KBM-7 (cell line): ENCODE measurements at regions not wholly inside any gene's neighbourhood (a gene's known extent, or its start where the extent isn't known, plus 50 kb on each side); places are given as distances from the start of the nearest gene placed in this dataset.

Experiments used
- DNase-seq: peaks from one replicate; pipeline ENCODE4 v3.0.0-alpha.2; 2015
- in situ Hi-C: fragments of 300-500 bp; cut with MboI; formaldehyde crosslinking; loops from 2 replicates; pipeline ENCODE4 v1.14.3; 2020; ENCODE audit warnings: low sequenced_read_pairs, low pct_unique_long_range_greater_than_20kb, mixed read lengths

DNA sequence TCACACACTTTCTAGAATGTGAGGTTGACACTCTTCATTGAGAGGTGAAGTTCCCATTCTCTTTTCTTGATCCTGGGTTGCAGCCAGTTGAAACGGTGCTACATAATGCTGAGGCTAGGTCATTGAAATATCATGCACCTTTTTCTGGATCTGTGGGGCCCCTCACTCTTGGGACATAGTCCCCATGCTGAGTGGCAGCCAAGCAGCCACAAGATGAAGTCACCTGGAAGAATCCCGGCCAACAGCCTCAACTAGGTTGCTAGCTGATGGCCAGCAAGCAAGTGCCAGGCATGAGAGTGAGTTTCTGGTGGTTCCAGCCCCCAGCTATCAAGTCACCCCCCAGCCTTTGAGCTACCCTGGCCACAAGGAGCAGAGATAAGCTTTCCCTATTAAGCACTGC, 148.5 kb upstream of the TSHZ3 start:
- in situ Hi-C loops: no loop called here
- no peak for DNase-seq

DNA sequence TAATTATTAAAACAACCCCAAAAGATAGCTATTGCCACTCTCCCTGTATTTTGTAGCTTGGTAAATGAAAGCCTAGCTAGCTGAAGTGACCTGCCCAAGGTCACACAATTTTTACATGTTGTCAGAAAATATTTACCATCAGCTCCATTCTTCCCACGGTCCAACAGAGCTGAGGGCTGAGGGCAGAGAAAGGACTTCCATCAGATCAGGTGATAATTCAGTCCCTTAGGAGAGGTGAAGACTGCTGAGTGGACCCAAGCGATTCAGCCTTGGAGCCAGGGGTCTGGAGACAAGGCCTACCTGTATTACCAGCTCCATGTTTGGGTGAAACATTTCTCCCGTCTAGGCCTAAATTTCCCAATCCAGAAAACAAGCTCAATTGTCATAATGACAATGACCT, 149.5 kb upstream of the TSHZ3 start:
- in situ Hi-C loops: no loop called here
- DNase-seq: no peak

DNA sequence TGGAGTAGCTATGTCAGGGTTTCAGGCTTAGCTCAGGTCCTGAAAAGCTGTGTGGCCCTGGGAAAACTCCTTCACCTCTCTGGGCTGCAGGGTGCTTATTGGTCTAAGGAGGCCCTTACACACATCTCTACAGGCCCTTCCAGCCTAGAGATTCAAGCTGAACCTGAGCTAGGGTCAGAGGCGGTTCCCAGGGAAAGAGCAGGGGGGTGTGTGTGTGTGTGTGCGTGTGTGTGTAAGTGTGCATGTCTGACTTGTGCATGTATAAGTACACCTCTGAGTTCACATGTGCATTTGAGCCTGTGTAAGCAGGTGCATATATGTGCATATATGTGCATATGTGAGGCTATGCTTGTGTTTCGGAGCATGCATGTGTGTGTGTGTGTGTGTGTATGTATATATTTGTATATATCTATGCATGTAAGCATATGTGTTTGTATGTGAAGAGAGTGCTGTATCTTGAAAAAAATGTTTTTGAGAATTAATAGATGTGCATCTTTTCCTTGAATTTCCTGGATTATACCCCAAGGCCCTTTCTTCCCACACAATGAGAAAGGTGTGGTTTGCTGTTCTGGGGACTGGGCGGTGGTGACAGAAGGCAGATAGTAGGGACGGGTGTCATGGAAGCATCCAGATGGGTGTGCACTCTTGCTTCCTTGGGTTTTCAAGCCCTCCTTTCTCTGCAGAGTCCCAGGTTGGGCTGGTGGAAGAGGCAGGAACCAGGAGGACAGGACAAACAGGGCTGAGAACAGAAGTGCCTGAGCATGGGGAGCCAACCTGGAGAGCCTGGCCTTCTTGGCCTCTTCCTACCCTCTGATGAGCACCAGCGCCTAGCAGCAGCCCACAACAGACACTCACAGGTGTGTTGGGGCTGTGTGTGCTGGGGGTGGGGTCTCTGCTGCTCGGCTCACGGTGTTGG, 150.3 kb upstream of the TSHZ3 start:
- in situ Hi-C loops: no loop called here
- DNase-seq: no peak

DNA sequence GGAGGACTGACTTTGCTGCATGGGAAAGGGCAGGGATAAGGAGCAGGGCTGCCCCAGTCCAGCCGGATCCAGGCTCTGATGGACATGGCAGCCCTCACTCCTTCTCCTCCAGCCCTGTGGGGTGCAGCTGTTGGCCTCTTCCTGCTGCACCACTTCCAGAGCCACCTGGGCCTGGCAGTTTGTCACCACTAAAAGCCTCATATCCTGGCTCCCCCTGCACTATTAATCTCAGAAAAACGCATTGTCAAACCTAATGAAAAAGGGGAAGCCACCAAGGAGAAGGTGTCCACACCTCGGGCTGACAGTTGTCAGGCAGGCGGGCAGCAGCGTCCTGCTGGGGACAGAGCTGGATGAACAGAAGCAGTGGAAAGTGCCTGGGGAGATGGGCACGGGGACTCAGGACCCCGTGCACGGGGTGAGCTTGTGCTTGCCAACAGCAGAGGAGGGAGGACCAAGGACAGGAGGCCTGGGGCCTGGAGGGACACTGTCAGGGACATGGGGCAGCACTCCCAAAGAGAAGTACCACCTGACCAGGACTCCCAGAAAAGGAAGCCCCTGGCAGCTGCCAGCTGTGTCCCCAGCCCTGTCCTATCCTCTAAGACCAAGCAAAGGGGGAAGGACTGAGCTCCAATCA, 151.1 kb upstream of the TSHZ3 start:
- no peak for DNase-seq
- in situ Hi-C loops: no loop called here

DNA sequence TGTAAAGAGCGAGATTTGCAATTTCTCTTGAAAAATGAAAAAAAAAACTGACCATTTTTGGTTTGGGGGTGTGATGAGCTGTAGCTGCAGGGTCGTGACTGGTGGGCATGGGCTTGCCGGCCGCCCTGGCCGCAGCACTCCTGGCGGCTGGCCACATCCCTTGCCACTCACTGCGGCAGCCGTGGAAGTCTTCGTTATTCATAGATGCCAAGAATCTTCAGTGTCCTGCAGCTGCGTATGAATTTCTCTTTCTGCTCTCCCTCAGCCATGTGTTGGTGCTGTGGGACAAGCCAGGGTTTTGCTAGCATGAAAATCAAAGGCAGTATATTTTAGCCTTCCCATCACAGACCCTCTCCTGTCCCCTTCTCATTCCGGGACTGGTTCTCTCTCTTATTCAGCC, 151.7 kb upstream of the TSHZ3 start:
- in situ Hi-C loops: no loop called here
- no peak for DNase-seq

DNA sequence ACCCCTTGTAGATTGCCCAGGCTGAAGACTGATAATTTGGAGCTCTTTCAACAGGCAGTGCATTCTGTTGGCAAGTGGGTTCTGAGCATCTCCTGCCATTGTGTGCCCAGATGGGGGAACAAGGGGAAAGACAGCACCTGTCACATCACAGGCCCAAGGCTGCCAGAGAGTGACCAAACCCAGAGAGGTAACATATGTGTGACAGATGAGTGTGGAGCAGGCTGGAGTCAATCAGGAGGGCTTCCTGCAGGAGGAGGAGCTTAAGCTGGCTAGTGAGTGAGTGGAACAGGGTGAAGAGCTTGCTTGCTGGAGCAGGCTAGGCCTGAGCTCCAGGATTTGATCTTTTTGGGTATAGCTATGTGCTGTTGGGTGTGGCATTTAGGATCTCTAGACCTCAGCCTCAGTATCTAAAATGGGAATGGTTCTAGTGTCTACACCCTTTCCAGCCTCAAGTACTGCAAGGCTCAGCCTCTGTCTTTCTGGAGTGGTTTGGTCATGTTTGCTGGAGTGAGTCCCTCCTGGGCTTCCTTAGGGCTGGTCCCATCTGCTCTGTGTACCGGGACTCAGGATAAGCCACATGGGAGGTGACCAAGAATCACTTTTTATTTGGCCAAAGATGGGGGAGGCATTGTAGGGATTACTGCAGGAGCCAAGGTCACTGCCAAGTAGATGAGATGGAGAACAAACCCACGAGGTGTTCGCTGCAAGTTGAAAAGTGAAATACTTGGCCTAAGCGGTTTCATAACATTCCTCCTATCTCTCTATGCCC, 152.4 kb upstream of the TSHZ3 start:
- in situ Hi-C loops: no loop called here
- DNase-seq: no peak

DNA sequence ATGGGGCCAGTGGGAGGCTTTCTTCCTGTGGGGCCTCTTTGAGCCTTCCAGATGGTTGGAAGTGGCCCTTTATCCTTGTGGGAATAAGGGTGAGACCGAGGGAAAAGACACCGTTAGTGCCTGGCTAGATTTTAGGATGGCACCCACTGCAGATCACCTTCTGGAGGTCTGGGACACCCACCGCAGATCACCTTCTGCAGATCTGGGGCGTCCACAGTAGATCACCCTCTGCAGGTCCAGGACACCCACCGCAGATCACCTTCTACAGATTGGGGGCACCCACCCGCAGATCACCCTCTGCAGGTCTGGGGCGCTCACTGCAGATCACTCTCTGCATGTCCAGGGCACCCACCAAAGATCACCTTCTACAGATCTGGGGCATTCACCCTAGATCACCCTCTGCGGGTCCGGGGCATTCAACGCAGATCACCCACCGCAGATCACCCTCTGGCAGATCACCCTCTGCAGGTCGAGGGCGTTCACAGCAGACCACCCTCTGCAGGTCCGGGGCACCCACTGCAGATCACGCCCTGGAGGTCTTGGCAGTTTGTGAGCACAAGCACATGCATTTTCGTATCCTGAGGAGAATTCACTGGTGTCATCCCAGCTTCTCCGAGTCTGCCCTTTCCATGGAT, 153.4 kb upstream of the TSHZ3 start:
- in situ Hi-C loops: no loop called here
- no peak for DNase-seq

DNA sequence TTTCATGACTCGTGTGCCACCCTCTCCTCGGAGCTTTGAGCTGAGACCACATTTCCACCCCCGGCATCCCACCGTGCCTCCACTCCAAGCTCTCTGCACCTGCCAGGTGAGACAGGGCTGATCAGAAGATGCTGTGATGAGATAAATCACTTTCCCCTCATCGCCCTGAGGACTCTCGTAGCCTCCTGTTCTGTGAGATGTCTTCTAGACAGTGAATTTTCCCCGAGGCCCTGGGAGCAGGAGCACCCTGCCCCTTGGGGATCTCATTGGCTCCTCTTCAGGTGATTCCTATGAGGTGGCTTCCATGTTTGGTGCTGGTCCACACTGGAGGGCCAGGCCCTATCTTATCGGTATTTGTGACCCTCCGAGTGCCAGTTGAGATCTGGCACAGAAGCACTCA, 154.0 kb upstream of the TSHZ3 start:
- no peak for DNase-seq
- in situ Hi-C loops: no loop called here

DNA sequence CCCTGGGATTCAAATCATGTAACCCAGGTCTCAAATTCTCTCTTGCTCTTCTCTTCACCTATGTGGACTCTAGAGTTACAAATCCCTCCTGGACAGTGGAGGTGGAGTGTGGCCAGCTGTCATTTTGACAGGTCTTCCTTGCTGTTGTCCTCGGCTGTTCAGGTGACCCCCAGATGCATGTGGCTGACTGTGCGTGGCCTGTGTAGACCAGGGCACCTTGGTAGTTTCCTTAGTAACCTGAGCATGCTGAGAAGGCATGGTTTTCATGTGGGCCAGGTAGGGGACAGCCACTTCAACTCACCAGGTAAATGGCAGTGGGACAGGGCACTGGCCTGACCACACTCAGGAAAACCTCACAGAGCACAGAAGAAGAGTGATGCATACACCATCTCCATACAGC, 155.0 kb upstream of the TSHZ3 start:
- in situ Hi-C loops: no loop called here
- DNase-seq: no peak

DNA sequence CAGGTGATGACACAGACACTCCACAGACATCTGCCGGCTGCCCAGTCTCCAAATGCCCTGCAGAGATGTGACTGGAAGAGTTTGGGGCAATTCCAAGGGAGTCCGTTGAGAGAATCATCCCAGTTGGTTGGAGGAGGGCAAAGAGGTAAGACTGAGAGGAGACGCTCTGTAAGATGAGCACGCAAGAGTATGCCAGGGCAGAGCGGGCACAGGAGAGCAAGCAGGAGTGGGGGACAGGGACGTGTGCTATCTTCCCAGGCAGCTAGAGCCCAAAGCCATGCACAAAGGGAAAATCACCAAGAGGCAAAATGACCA, 156.3 kb upstream of the TSHZ3 start:
- in situ Hi-C loops: no loop called here
- DNase-seq: no peak

DNA sequence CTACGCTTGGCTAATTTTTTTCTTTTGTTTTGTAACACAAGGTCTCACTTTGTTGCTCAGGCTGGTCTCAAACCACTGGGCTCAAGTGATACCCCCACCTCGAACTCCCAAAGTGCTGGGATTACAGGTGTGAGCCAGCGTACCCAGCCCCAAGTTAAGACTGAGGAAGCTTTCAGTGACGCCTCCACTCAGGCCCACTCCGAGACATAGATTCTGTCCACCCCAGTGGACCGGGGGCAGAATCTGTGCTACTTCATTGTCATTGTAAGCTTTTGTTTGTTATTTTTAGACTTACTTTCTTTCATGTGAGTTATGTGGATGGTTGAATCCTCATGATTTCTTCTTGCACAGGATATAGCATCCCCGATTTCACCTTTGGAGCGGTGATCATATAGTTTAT, 156.9 kb upstream of the TSHZ3 start:
- in situ Hi-C loops: no loop called here
- no peak for DNase-seq

DNA sequence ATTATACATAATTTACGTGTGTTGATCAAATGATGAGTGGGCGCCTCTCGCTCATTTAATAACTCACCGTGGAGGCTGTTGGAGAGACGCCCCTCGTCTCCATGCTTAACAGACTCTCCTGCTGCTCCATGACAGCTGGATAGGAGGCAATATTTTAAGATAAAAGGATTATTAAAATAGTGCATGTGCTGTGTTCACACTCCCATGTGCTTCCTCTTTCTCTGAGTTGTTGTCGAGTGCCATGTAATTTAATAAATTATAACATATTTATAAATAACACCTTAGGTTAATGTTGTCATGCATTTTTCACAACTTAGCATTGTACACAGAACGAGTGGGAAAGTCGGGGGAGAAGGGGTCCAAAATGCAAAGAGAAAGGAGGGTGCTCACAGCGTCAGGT, 161.4 kb upstream of the TSHZ3 start:
- in situ Hi-C loops: no loop called here
- no peak for DNase-seq

DNA sequence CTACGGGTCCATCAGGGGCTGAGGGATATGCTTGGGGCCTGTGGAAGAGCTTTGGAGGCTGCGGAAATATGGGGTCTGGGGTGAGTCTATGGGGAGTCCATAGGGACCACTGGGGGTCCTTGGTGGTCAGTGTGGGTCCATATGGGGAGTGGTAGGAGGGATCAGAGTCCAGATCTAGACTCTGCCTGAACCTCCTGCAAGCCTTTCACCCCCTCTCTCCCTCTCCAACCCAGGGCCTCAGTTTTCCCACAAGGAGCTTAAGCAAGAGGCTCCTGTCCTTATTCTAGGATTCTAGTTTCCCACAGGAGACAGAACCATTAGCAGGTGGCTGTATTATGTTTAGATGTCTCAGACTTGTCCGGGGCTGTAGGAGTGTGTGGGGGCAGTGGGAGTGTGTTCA, 161.9 kb upstream of the TSHZ3 start:
- DNase-seq: no peak
- in situ Hi-C loops: no loop called here

DNA sequence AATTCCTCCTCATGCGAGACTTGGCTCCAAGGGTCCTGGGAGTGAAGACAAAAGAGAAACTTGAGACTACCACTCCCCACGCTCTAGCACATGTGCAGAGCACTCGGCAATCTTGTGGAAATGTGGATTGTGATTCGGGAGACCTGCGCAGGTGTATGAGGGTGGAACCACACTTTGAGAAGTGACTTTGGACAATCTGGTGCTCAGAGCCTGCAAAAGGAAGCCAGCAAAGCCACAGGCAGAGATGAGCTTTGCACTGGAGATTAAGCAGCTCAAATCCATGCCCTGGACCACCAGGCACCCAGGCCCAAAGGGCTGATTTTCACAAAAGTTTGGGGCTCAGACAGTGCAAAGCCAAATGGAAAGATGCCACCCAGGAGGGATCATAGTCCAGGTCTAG, 162.5 kb upstream of the TSHZ3 start:
- in situ Hi-C loops: no loop called here
- DNase-seq: no peak

DNA sequence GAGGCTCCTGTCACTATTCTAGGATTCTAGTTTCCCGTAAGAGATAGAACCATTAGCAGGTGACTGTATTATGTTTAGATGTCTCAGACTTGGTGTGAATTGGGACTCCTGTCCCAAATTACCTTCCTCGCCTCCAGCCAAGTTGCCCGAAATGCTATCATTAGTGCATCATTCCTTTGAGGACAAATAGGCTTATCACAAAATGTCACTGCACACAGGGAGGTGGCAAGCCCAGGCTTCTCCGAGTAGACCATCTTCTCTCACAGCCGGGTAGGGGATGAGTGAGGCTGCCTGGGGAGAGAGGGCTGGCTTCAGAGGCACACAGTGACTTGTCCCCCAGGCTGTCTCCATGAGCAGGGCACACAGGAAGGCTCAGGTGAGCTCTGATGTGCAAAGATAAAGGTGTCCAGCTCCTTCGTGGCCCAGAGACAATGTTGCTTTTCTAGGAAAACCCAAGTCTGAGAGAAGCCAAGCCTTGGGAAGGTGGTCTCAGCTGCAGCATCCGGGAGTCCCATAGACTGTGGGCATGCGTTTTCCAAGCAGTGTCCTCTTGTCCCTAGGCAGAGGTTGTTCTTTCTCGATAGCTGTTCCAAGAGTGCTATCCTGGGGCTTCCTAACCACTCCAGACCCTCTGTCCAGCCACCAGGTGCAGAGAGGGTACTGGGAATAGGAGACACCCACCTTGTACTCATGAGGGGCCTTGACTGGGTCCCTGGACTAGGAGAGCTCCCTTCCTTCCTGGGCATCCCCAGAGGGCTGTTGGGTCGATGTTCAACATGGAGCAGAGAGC, 163.1 kb upstream of the TSHZ3 start:
- DNase-seq: no peak
- in situ Hi-C loops: no loop called here

DNA sequence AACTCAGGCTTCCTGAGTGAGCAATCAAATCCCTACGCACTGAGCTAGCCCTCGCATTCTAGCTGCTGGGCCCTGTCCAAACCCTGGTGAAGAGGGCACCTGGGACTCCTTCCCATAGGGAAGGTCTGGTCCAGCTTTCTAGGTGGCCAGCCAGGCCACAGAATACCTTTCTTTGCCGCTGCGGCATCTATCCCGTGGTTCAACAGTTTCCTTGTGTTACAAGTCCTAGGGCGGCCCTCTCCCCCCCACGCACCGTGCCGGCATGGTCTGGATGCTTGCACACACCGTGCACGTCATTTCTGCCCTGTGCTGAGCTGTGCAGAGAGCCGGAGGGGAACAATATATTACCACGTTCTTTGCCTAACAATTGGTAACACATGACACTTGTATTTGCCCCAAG, 164.6 kb upstream of the TSHZ3 start:
- DNase-seq: no peak
- in situ Hi-C loops: no loop called here

DNA sequence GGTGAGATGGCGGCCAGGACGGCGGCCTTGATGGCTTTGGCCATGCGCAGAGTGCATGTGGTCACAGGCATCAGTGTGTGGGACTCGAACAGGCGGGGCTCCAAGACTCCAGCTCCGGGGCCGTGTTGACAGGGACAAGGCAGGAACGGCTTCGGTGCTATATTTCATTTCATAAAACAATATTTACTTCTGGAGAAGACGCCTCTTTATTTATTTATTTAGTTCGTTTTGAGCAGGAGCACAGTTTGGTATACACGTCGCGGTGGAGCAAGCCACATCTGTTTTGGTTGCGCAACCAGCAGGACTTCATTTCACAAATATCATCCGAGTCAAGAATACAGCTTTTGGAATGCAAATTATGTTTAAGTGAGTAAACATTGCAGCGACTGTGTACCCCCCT, 166.7 kb upstream of the TSHZ3 start:
- DNase-seq: no peak
- in situ Hi-C loops: no loop called here

DNA sequence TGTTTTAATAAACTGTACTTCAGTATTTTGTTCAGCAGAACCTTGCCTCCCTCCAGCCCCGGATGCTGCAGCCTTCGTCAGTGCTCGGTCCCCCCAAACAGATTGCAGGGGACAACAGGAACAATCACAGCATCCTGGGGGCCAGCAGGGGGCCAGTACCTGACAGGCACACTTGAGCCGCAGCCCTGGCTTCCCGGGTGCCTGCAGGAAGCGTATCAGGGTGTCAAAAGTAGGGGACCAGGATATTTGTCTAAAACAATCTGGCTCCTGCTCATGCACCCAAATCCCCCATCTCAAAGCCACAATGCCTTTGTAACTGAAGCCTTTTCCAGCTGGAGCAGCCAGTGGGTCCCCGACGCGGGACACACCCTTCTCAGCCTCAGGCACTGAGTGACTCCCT, 167.5 kb upstream of the TSHZ3 start:
- in situ Hi-C loops: no loop called here
- DNase-seq: no peak
